ENCODE measurements at regions not wholly inside any gene's neighbourhood (a gene's known extent, or its start where the extent isn't known, plus 50 kb on each side); places are given as distances from the start of the nearest gene placed in this dataset.

GRCh38 chr17:70353408-70354092 is 184.2 kb downstream of the KCNJ2 start:
- no peak for DNase-seq (ENCODE audit: low spot score)

GRCh38 chr17:70355185-70355584 is 185.9 kb downstream of the KCNJ2 start:
- intact Hi-C loops (cut with micrococcal nuclease; ENCODE audit: unreplicated experiment), result no loop called here
- no peaks in the 10 kb centered on the region for H3K9me3 ChIP-seq (ENCODE audit: low read depth, low read length, poor library complexity, severe bottlenecking)
- H3K4me3 ChIP-seq (ENCODE audit: low read depth, low read length, poor library complexity, severe bottlenecking), result no peak overlapping the region
- CTCF ChIA-PET, result no interaction called here
- TF ChIP-seq EZH2 (IDR thresholded peaks at IDR 0.05; ENCODE audit: borderline replicate concordance, low read depth, low read length, poor library complexity, severe bottlenecking) (no peak), CTCF (conservative IDR thresholded peaks at IDR 0.05; ENCODE audit: low read depth, low read length) (no peak)
- peaks cover 3% of the 10 kb centered on the region for H3K27me3 ChIP-seq (replicated peaks; ENCODE audit: insufficient read depth, low read depth, low read length, poor library complexity)
- H3K36me3 ChIP-seq (ENCODE audit: insufficient read depth, low read length, poor library complexity, severe bottlenecking), result no peaks in the 10 kb centered on the region
- DNase-seq (ENCODE audit: low spot score), result no peak
- H3K27ac ChIP-seq (ENCODE audit: low read depth, low read length, poor library complexity, severe bottlenecking), result no peak overlapping the region
- POLR2A ChIA-PET (ENCODE audit: low non-redundant PET), result no interaction called here
- H3K4me1 ChIP-seq (ENCODE audit: insufficient read depth, low read length, poor library complexity, severe bottlenecking), result no peaks in the 10 kb centered on the region
- BruUV-seq (replicated peaks), result no TSS peak

More at GRCh38 chr17:70353408-70354092, 184.2 kb downstream of the KCNJ2 start:
- ChIA-PET CTCF (no interaction called here), POLR2A (ENCODE audit: low non-redundant PET) (no interaction called here)
- H3K27me3 ChIP-seq (replicated peaks; ENCODE audit: insufficient read depth, low read depth, low read length, poor library complexity), result no peaks in the 10 kb centered on the region
- no peaks in the 10 kb centered on the region for H3K36me3 ChIP-seq (ENCODE audit: insufficient read depth, low read length, poor library complexity, severe bottlenecking)
- H3K4me1 ChIP-seq (ENCODE audit: insufficient read depth, low read length, poor library complexity, severe bottlenecking), result no peaks in the 10 kb centered on the region
- H3K9me3 ChIP-seq (ENCODE audit: low read depth, low read length, poor library complexity, severe bottlenecking), result no peaks in the 10 kb centered on the region
- intact Hi-C loops (cut with micrococcal nuclease; ENCODE audit: unreplicated experiment), result no loop called here
- no peak for TF ChIP-seq CTCF (conservative IDR thresholded peaks at IDR 0.05; ENCODE audit: low read depth, low read length)
- TF ChIP-seq EZH2 (IDR thresholded peaks at IDR 0.05; ENCODE audit: borderline replicate concordance, low read depth, low read length, poor library complexity, severe bottlenecking), result no peak
- no peak overlapping the region for H3K27ac ChIP-seq (ENCODE audit: low read depth, low read length, poor library complexity, severe bottlenecking)
- BruUV-seq (replicated peaks), result no TSS peak
- H3K4me3 ChIP-seq (ENCODE audit: low read depth, low read length, poor library complexity, severe bottlenecking), result no peak overlapping the region

GRCh38 chr17:70357190-70357589 is 187.9 kb downstream of the KCNJ2 start:
- BruUV-seq (replicated peaks), result no TSS peak
- CTCF ChIA-PET, result no interaction called here
- Histone ChIP-seq H3K4me1 (ENCODE audit: insufficient read depth, low read length, poor library complexity, severe bottlenecking) (no peaks in the 10 kb centered on the region), H3K27ac (ENCODE audit: low read depth, low read length, poor library complexity, severe bottlenecking) (no peak overlapping the region), H3K4me3 (ENCODE audit: low read depth, low read length, poor library complexity, severe bottlenecking) (no peak overlapping the region), H3K27me3 (replicated peaks; ENCODE audit: insufficient read depth, low read depth, low read length, poor library complexity) (peaks cover 9% of the 10 kb centered on the region), H3K9me3 (ENCODE audit: low read depth, low read length, poor library complexity, severe bottlenecking) (no peaks in the 10 kb centered on the region), H3K36me3 (ENCODE audit: insufficient read depth, low read length, poor library complexity, severe bottlenecking) (no peaks in the 10 kb centered on the region)
- POLR2A ChIA-PET (ENCODE audit: low non-redundant PET), result no interaction called here
- intact Hi-C loops (cut with micrococcal nuclease; ENCODE audit: unreplicated experiment), result no loop called here
- DNase-seq (ENCODE audit: low spot score), result no peak
- no peak for TF ChIP-seq EZH2 (IDR thresholded peaks at IDR 0.05; ENCODE audit: borderline replicate concordance, low read depth, low read length, poor library complexity, severe bottlenecking)
- TF ChIP-seq CTCF (conservative IDR thresholded peaks at IDR 0.05; ENCODE audit: low read depth, low read length), result no peak
